HFFc6 (cell line): ENCODE measurements at regions not wholly inside any gene's neighbourhood (a gene's known extent, or its start where the extent isn't known, plus 50 kb on each side); places are given as distances from the start of the nearest gene placed in this dataset.

Source experiments
- DNase-seq: peaks from one replicate; pipeline ENCODE4 v3.0.0-alpha.2; 2018
- H3K27ac Mint-ChIP-seq: 2 replicates; pipeline ENCODE4 v1.8.0; 2020; ENCODE audit warnings: mild to moderate bottlenecking, mixed read lengths
- H3K27me3 Mint-ChIP-seq: 2 replicates; pipeline ENCODE4 v1.8.0; 2021; ENCODE audit warnings: mild to moderate bottlenecking, moderate library complexity, mixed read lengths; ENCODE audit not compliant: insufficient read depth
- H3K36me3 Mint-ChIP-seq: 2 replicates; pipeline ENCODE4 v1.8.0; 2021; ENCODE audit warnings: low read depth, mixed read lengths
- H3K4me1 Mint-ChIP-seq: 2 replicates; pipeline ENCODE4 v1.8.0; 2020; ENCODE audit warnings: low read depth, mixed read lengths
- H3K4me3 Mint-ChIP-seq: 2 replicates; pipeline ENCODE4 v1.8.0; 2020; ENCODE audit warnings: mild to moderate bottlenecking, moderate library complexity, mixed read lengths
- H3K9me3 Mint-ChIP-seq: 2 replicates; pipeline ENCODE4 v1.8.0; 2020; ENCODE audit warnings: mild to moderate bottlenecking, mixed read lengths
- TF ChIP-seq, protein P1 (sequence below): fragments of 200-600 bp; sonication (generic); IDR thresholded peaks from 2 replicates; pipeline ENCODE4 v1.5.0; 2021; ENCODE audit warnings: antibody characterized with exemption, mild to moderate bottlenecking

GRCh38 chr3:46114323-46114988 lies 87.2 kb upstream of the XCR1 start:
- TF ChIP-seq, protein P1, sequence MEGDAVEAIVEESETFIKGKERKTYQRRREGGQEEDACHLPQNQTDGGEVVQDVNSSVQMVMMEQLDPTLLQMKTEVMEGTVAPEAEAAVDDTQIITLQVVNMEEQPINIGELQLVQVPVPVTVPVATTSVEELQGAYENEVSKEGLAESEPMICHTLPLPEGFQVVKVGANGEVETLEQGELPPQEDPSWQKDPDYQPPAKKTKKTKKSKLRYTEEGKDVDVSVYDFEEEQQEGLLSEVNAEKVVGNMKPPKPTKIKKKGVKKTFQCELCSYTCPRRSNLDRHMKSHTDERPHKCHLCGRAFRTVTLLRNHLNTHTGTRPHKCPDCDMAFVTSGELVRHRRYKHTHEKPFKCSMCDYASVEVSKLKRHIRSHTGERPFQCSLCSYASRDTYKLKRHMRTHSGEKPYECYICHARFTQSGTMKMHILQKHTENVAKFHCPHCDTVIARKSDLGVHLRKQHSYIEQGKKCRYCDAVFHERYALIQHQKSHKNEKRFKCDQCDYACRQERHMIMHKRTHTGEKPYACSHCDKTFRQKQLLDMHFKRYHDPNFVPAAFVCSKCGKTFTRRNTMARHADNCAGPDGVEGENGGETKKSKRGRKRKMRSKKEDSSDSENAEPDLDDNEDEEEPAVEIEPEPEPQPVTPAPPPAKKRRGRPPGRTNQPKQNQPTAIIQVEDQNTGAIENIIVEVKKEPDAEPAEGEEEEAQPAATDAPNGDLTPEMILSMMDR: no peak
- Mint-ChIP-seq H3K4me1 (peaks cover 71% of the 10 kb centered on the region), H3K27ac (peak overlapping the region; percentile 85), H3K27me3 (no peaks in the 10 kb centered on the region), H3K4me3 (peak overlapping the region; percentile 25; the same call in 1 of the 2 replicates), H3K36me3 (no peaks in the 10 kb centered on the region), H3K9me3 (no peaks in the 10 kb centered on the region)
- peak; percentile 85 for DNase-seq

DNA sequence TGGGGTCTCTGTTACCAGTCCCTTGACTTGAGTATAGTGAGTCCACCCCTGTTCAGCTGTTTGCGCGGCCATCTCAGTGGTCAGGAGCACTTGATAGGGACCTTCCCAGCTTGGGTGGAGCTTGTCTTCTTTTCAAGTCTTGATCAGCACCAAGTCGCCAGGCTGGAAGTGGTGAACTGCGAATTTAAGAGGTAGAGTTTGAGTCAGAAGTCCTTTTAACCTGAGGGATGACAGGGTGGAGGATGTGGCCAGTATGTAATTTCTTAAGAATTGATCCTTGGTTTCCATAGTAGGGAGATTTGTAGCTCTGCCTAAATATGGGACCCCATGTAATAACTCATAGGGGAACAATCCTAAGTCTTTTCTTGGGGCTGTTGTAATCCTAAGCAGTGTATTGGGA lies 86.3 kb upstream of the XCR1 start:
- Mint-ChIP-seq H3K27me3 (no peaks in the 10 kb centered on the region), H3K36me3 (no peaks in the 10 kb centered on the region), H3K4me1 (peaks cover 79% of the 10 kb centered on the region), H3K9me3 (no peaks in the 10 kb centered on the region), H3K27ac (peak overlapping the region; percentile 85; the same call in 1 of the 2 replicates), H3K4me3 (no peak overlapping the region; the same call in 1 of the 2 replicates)
- TF ChIP-seq, protein P1: no peak
- no peak for DNase-seq

DNA sequence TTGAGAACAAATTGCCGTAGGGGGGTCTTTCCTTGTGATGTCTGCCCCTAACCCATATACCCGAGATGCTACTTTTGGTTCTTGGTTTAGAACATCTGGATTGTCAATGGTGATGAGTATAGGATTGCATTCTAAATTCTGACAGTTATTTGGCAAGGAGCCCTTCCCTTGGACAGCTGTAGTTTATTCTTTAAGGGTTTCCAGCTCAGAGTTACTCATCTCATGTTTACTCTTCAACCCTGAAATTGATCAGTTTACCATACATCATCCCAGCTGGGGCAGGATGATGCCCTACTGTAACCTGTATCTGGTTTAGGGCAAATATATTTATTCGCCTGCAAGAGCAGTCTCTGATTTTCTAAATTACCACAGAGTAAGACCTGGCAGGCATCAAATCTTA lies 85.7 kb upstream of the XCR1 start:
- Mint-ChIP-seq H3K4me3 (no peak overlapping the region), H3K4me1 (peaks cover 79% of the 10 kb centered on the region), H3K27me3 (no peaks in the 10 kb centered on the region), H3K9me3 (no peaks in the 10 kb centered on the region), H3K27ac (no peak overlapping the region; the same call in 1 of the 2 replicates), H3K36me3 (no peaks in the 10 kb centered on the region)
- DNase-seq: no peak
- TF ChIP-seq, protein P1: no peak

DNA sequence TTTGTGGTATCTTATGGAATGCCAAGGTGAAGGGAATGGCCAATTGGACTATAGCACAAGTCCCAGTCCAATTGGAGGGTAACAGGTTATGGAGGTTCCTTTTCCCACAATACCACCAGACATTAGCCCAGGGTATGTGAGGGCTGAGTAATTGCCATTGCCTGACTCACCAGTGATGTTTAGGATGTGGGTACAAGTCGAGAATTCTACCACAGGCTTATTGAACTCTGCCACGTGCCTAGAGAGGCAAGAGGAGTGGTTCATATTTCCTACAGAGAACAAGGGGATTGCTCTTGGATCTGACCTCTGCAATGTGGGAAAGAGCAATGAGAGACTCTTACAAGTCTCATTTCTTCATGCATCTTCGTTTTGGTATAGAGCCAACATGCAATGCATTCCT lies 85.0 kb upstream of the XCR1 start:
- no peaks in the 10 kb centered on the region for H3K36me3 Mint-ChIP-seq
- no peaks in the 10 kb centered on the region for H3K9me3 Mint-ChIP-seq
- peaks cover 79% of the 10 kb centered on the region for H3K4me1 Mint-ChIP-seq
- H3K4me3 Mint-ChIP-seq: no peak overlapping the region
- H3K27ac Mint-ChIP-seq: peak overlapping the region; percentile 2; the same call in 1 of the 2 replicates
- TF ChIP-seq, protein P1: no peak
- DNase-seq: peak; percentile 44
- no peaks in the 10 kb centered on the region for H3K27me3 Mint-ChIP-seq

DNA sequence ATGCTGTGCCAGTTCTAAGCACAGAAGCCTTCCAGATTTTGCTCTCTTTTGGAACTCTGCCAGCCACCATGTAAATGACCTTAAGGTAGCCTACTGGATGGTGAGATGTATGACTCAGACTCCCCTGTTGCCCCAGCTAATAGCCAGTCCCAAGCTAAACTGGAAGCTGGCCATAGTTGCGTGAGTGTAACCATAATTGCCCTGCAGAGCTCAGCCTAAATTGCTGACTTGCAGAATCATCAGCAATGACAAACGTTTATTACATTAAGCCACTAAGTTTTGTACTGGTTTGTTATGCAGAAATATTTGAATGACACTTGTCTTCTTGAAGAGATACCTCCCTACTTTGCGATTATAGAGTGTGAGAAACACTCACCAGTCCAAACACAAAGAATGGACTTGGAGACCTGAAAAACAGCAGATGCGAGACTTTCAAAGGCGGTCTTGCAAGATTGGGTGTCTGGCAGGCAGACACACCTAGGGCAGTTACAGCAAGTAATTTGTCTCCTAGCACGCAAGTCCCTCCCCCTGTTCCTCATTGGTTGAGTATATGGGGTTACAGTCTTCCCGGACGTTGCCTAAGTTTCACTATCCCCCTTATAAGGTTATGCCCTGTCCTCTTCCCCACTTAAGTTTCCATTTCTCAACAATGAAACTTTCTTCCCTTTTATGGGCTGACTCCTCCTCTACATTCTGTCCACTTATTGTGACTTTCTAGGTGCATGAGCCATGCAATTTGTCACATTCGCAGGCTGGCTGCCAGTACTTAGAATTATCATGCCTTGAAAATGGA lies 83.6 kb upstream of the XCR1 start:
- TF ChIP-seq, protein P1: no peak
- no peak overlapping the region for H3K27ac Mint-ChIP-seq
- H3K4me3 Mint-ChIP-seq: no peak overlapping the region
- peaks cover 70% of the 10 kb centered on the region for H3K4me1 Mint-ChIP-seq
- H3K27me3 Mint-ChIP-seq: no peaks in the 10 kb centered on the region
- DNase-seq: peak; percentile 89
- no peaks in the 10 kb centered on the region for H3K9me3 Mint-ChIP-seq
- no peaks in the 10 kb centered on the region for H3K36me3 Mint-ChIP-seq
